ENCODE measurements at regions not wholly inside any gene's neighbourhood (a gene's known extent, or its start where the extent isn't known, plus 50 kb on each side); places are given as distances from the start of the nearest gene placed in this dataset.

DNA sequence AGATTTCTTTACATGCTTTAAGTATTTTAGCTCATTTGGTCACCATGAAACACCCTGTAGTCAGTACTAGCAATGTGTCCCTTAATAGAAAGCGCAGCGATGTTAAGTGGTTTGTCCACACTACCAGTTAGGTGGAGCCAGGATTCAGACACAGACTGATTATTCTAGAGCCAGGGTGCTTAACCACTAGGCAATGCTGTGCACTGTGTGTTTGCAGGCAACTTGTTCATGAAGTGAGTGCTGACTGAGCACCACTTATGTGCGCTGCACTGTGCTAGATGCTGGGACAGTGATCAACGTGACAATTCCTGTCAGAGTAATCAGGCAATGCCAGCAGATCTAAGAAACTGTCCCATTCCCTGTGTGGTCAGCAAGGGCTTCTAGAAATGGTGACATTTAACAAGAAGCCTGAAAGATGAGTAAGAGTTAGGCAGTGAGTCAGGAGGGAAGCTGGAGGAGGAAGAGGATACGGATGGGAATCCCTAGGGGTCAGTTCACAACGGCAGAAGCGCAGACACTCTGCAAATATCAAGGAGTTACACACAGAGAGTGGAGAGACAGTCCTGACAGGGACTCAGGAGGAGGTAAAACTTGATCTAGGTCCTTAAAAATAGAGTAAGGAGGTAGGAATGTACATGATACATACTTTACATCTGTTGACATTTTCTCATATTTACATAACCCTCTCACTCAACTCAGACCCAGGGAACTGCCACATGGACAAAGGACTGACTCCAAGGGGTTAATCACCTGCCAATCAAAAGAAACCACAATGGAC, 69.7 kb upstream of the EGR2 start:
- no peak overlapping the region for H2AK5ac ChIP-seq (ENCODE audit: low read depth, low read length)
- H4K20me1 ChIP-seq (ENCODE audit: insufficient read depth, low read length), result no peaks in the 10 kb centered on the region
- H3K9me1 ChIP-seq (ENCODE audit: insufficient read depth, low read length), result no peaks in the 10 kb centered on the region
- H2AK9ac ChIP-seq (replicated peaks; ENCODE audit: low read depth, low read length, poor library complexity), result no peak overlapping the region
- intact Hi-C loops (cut with micrococcal nuclease), result no loop called here
- H3K9me3 ChIP-seq (ENCODE audit: control insufficient read depth, insufficient read depth, low read length), result no peaks in the 10 kb centered on the region
- BruUV-seq (replicated peaks), result no TSS peak
- H3K4me1 ChIP-seq (ENCODE audit: control insufficient read depth, insufficient read depth, low read length), result peaks cover 2% of the 10 kb centered on the region
- H3K27me3 ChIP-seq (ENCODE audit: control insufficient read depth, insufficient read depth, low read length), result peaks cover 2% of the 10 kb centered on the region
- no peak; the same call in 1 of the 2 replicates for ATAC-seq (ENCODE audit: low read depth)
- no peak overlapping the region for H4K8ac ChIP-seq (ENCODE audit: low read depth in 2 of 2, low read length in 2 of 2)
- peak; percentile 19 for DNase-seq
- H4K91ac ChIP-seq (ENCODE audit: insufficient read depth, low read depth, low read length), result no peak overlapping the region
- no peak overlapping the region for H2AFZ ChIP-seq (replicated peaks; ENCODE audit: low read length, poor library complexity)
- H2BK5ac ChIP-seq (ENCODE audit: low read depth, low read length, poor library complexity, severe bottlenecking), result no peak overlapping the region
- H3K27ac ChIP-seq (ENCODE audit: insufficient read depth, low read length), result no peak overlapping the region
- H3K4me2 ChIP-seq (ENCODE audit: low read depth, low read length), result no peak overlapping the region
- no peak overlapping the region for H2BK120ac ChIP-seq (ENCODE audit: low read depth, low read length)
- H3K9ac ChIP-seq (ENCODE audit: low read depth, low read length), result no peak overlapping the region
- H3K14ac ChIP-seq (replicated peaks; ENCODE audit: low read depth, low read length), result no peak overlapping the region
- H2BK20ac ChIP-seq (ENCODE audit: low read depth, low read length), result no peak overlapping the region
- dilution Hi-C loops (cut with HindIII; ENCODE audit: low sequenced_read_pairs, unreplicated experiment), result no loop called here
- whole genome bisulfite sequencing, 2 experiments (ENCODE audit: extremely low coverage in 2 of 2, insufficient read length in 1 of 2), result 69% methylated on average over 4 of the region's 7 CpGs; no CpG with 5 or more reads in 1 of the 2 experiments
- no peak overlapping the region for H3K4ac ChIP-seq (ENCODE audit: low read depth, low read length)
- no peak overlapping the region for H3K18ac ChIP-seq (ENCODE audit: low read depth, low read length)
- in situ Hi-C loops (cut with MboI; ENCODE audit: low sequenced_read_pairs), result no loop called here
- no peaks in the 10 kb centered on the region for H3K36me3 ChIP-seq (ENCODE audit: control insufficient read depth, insufficient read depth, low read length)
- no peak overlapping the region for H3K56ac ChIP-seq (ENCODE audit: extremely low read depth, insufficient read depth, low read length)
- H3K23ac ChIP-seq (ENCODE audit: low read depth, low read length), result no peak overlapping the region
- CTCF ChIA-PET, result no interaction called here
- no peak overlapping the region for H4K5ac ChIP-seq (ENCODE audit: low read depth, low read length)
- no peak for TF ChIP-seq RAD21 (IDR thresholded peaks at IDR 0.05; ENCODE audit: low read length)
- no peak for TF ChIP-seq SMC3 (IDR thresholded peaks at IDR 0.05; ENCODE audit: low read depth, low read length)
- no peak for TF ChIP-seq ELK1 (IDR thresholded peaks at IDR 0.05; ENCODE audit: borderline replicate concordance, low read depth, low read length)
- H3K79me1 ChIP-seq (ENCODE audit: low read depth in 1 of 2, low read length in 2 of 2), result no peaks in the 10 kb centered on the region
- H3K4me3 ChIP-seq (ENCODE audit: insufficient read depth, low read depth, low read length), result no peak overlapping the region
- no peak overlapping the region for H2BK15ac ChIP-seq (ENCODE audit: low read depth, low read length)
- POLR2A ChIA-PET (ENCODE audit: unreplicated experiment), result no interaction called here

Measured in IMR-90 (cell line).